Pancreas (tissue), 10 donors: ENCODE measurements at regions not wholly inside any gene's neighbourhood (a gene's known extent, or its start where the extent isn't known, plus 50 kb on each side); places are given as distances from the start of the nearest gene placed in this dataset.

Experiments used
- ATAC-seq, 4 donors: fragments of 200-7000 bp; cut with Tn5 transposase; one replicate each; pipeline versions ENCODE4 v1.8.0 to v1.9.1; 2020; ENCODE audit warnings: mild to moderate bottlenecking in 4 of 4, moderate library complexity in 4 of 4
- DNase-seq, 6 donors: peaks; one replicate each; pipeline ENCODE4 v3.0.0-alpha.2; 2020
- FAIRE-seq: peaks from 2 replicates; lab custom pipeline; 2012; peaks lifted over from hg19 to GRCh38; lab: Jason Lieb, UNC
- H3K27ac ChIP-seq, 4 donors: fragments of 200-600 bp; sonication (generic); 1 replicate in 3 of 4; 2 replicates in 1 of 4; pipeline versions ENCODE4 v1.5.0 to v1.8.0; 2020
- H3K27me3 ChIP-seq, 4 donors: fragments of 200-600 bp; one replicate each; pipeline ENCODE4 v1.8.0; 2021
- H3K36me3 ChIP-seq, 3 donors: fragments of 200-600 bp; sonication (generic) in 1 of 3; one replicate each; pipeline versions ENCODE4 v1.5.0 to v1.8.0; 2020 to 2021
- H3K4me1 ChIP-seq, 3 donors: fragments of 200-600 bp; one replicate each; pipeline ENCODE4 v1.8.0; 2021
- H3K4me3 ChIP-seq, 4 donors: fragments of 200-600 bp; sonication (generic) in 2 of 4; one replicate each; pipeline versions ENCODE4 v1.5.0 to v1.8.0; 2020 to 2021
- H3K9me3 ChIP-seq, 4 donors: fragments of 200-600 bp; one replicate each; pipeline ENCODE4 v1.8.0; 2021
- WGBS, 2 donors: extraction: QIAGEN DNeasy Blood & Tissue Kit; methylation state at CpG; one replicate each; pipeline ENCODE4 v1.1.7; 2013; 5-methylcytosine and 5-hydroxymethylcytosine counted together
- intact Hi-C, 3 donors: fragments of 100-400 bp; cut with DNase I; formaldehyde crosslinking; loops; one replicate each; pipeline versions ENCODE4 v1.11.1 to v1.14.2; 2022
- TF ChIP-seq, protein P1 (sequence below), 4 donors: fragments of 200-600 bp; sonication (generic) in 3 of 4; IDR thresholded peaks; one replicate each; pipeline versions ENCODE4 v1.5.0 to v1.8.0; 2021; ENCODE audit warnings: antibody characterized with exemption in 4 of 4
- donor health status: healthy with polysubstance abuse.
- donor health status: DM: no; HTN: no; CAD: no; lungs with moderate emphysema.
- donor health status: DM: no; HTN: no; CAD: no.
- donor health status: control.
- donor health status: control.
- donor health status: Bipolar disorder and iron deficiency.
- donor health status: DM: yes; HTN: yes; CAD: no.
- donor health status: DM: no; HTN: no; CAD: no.
- donor health status: DM: no; HTN: no; CAD: no.
- donor health status: DM: yes; HTN: yes; CAD: no.

DNA sequence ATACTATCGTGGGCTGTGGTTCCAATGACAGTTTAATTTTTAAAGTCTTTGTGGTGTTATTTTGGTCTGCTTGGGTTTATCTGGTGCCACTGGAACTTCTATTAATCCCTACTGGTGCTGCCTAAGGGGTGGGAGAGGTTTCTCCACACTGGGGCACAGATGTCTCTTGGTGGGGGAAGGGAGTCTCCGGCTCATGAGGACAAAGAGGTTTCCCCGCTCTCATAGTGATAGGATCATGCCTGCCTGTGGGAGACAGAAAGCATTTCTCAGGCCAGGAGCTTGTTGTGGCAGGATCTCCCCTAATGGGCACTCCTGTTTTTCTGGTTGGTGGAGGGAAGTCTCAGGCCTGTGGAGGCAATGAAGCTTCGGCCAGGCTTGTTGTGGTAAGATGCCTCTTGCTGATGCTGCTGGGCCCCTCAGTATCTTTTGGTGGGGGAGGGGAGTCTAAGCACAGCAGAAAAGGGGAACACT is 84.3 kb upstream of the THRB start:
- intact Hi-C loops, result no loop called here
- WGBS, 2 donors, result 93 to 98% methylated on average over 4 of the region's 4 CpGs
- no peaks in the 10 kb centered on the region for H3K4me1 ChIP-seq
- H3K27ac ChIP-seq, result no peak overlapping the region
- no peaks in the 10 kb centered on the region for H3K27me3 ChIP-seq
- no peaks in the 10 kb centered on the region for H3K9me3 ChIP-seq
- ATAC-seq (no peak), FAIRE-seq (no peak), DNase-seq (no peak)
- TF ChIP-seq, protein P1, sequence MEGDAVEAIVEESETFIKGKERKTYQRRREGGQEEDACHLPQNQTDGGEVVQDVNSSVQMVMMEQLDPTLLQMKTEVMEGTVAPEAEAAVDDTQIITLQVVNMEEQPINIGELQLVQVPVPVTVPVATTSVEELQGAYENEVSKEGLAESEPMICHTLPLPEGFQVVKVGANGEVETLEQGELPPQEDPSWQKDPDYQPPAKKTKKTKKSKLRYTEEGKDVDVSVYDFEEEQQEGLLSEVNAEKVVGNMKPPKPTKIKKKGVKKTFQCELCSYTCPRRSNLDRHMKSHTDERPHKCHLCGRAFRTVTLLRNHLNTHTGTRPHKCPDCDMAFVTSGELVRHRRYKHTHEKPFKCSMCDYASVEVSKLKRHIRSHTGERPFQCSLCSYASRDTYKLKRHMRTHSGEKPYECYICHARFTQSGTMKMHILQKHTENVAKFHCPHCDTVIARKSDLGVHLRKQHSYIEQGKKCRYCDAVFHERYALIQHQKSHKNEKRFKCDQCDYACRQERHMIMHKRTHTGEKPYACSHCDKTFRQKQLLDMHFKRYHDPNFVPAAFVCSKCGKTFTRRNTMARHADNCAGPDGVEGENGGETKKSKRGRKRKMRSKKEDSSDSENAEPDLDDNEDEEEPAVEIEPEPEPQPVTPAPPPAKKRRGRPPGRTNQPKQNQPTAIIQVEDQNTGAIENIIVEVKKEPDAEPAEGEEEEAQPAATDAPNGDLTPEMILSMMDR (IDR thresholded peaks at IDR 0.05), result no peak
- H3K4me3 ChIP-seq, result no peak overlapping the region
- no peaks in the 10 kb centered on the region for H3K36me3 ChIP-seq

DNA sequence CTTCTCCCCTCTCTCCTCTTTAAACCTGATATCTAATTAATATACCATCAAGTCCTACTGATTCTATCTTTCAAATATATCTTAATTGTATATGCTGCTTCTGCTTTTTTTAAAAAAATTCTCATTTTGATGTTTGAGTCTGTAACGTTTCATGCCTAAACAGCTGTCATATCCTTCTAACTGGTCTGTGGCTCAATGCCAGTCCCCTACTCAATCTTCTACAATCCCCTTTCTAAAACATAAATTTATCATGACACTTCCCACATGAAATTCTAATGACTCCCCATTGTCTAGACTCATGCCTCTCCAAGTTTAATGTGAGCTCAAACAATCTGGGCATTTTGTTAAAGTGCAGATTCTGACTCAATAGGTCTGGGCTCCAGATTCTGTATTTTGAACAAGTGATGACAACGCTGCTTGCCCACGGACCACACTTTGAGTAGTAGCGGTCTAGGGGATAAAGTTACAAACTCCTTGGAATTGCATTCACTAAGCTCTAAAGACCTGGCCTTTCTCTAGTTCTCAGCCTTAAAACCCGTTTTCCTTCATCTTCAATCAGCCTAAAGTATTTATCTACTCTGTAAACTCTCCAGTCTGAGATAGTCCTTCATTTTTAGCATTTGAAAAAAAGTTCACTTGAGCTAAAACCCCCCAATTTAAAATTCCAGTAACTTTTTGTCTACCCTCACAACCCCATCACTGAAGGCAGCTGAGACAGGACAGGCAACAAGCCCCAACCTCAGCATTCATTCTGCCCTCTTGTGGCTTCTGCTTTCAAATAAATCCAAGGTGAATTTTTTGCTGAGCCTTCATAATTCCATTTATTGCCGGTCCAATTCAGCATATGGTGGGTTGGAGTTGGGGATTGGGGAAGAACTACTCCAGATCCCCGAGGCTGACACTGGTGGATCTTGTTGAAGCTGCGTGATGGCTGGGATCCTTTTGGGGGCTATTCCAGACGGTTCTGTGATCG is 88.1 kb upstream of the THRB start:
- DNase-seq (peak in 2 of 6 donors; percentile 14 to 16), ATAC-seq (peak; percentile 48 to 85 (median 59)), FAIRE-seq (no peak)
- no peaks in the 10 kb centered on the region for H3K4me1 ChIP-seq
- no peaks in the 10 kb centered on the region for H3K9me3 ChIP-seq
- TF ChIP-seq, protein P1 (IDR thresholded peaks at IDR 0.05), result no peak
- no peak overlapping the region for H3K4me3 ChIP-seq
- intact Hi-C loops, result no loop called here
- H3K27me3 ChIP-seq, result peaks cover 0 to 9% (median 0%) of the 10 kb centered on the region in 4 donors
- 61 to 71% methylated on average over 10 of the region's 10 CpGs for WGBS, 2 donors
- no peak overlapping the region for H3K27ac ChIP-seq
- no peaks in the 10 kb centered on the region for H3K36me3 ChIP-seq

DNA sequence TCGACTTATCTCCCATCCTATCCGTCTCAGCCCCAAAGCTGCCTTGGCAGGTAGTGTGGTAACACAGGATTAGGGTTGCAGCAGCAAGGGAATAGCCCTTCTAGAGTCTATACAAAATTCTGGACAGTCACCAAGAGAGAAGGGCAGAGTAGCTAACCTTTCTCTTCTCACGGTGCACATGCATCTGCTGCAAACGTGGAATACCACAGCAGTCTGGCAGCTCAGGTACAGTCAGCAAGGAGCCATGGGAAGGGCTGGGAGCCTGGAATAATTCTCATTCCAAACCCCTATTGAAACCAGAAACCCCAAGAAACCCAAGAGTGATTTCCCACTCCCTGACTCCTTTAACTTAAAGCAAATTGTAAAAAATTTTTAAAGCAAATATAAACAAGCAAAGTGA is 92.3 kb upstream of the THRB start:
- Histone ChIP-seq H3K9me3 (no peaks in the 10 kb centered on the region), H3K4me1 (no peaks in the 10 kb centered on the region), H3K4me3 (no peak overlapping the region), H3K36me3 (no peaks in the 10 kb centered on the region), H3K27ac (no peak overlapping the region), H3K27me3 (peaks cover 0 to 9% (median 0%) of the 10 kb centered on the region in 4 donors)
- DNase-seq (no peak), FAIRE-seq (no peak), ATAC-seq (no peak)
- TF ChIP-seq, protein P1 (IDR thresholded peaks at IDR 0.05), result no peak
- 68 to 73% methylated on average over 4 of the region's 4 CpGs for WGBS, 2 donors
- intact Hi-C loops, result no loop called here

DNA sequence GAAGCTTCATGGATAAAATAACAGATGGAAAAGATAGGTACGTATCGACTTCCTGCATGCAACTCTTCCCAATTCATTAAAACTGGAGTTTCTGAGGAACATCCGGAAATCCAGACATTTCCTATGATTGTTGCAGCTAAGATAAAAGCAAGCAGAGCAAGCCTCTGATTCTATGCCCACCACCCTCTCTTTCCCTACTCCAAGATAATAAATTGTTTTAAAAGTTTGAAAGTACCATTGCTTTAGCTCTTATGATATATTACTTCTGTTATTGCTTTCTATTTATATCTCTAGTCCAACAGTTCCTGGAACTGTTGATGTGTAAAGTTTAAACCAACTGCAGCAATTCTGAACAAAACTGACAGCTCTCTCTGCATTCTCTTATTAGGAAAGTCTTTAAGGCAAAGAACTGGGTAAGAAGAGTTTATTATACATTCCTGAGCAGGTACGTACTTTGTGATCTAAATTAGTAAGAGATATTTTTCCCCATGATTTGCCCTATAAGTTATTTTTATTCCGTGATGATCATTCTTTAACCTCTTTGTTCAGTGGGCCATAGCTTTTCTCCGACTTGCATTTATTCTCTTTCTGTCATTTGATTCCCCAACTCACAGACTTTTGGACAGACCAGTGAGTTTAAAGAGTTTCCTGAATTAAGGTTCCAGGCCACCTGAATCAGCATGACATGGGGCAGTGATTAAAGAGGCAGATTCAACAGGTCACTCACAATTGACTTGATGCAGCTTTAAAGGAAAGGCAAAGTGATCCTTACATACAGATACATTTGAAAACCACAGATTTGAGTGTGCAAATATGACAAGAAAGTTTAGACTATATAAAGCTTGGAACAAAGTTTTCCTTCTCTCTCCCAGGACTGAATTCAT is 94.2 kb upstream of the THRB start:
- H3K27me3 ChIP-seq, result peaks cover 0 to 9% (median 0%) of the 10 kb centered on the region in 4 donors
- ATAC-seq (no peak), FAIRE-seq (no peak), DNase-seq (no peak)
- H3K9me3 ChIP-seq, result no peaks in the 10 kb centered on the region
- no peaks in the 10 kb centered on the region for H3K36me3 ChIP-seq
- no peaks in the 10 kb centered on the region for H3K4me1 ChIP-seq
- no peak overlapping the region for H3K27ac ChIP-seq
- 84 to 87% methylated on average over 6 of the region's 6 CpGs for WGBS, 2 donors
- intact Hi-C loops, result no loop called here
- H3K4me3 ChIP-seq, result no peak overlapping the region
- TF ChIP-seq, protein P1 (IDR thresholded peaks at IDR 0.05), result no peak
